WTC11 (cell line): ENCODE measurements at regions not wholly inside any gene's neighbourhood (a gene's known extent, or its start where the extent isn't known, plus 50 kb on each side); places are given as distances from the start of the nearest gene placed in this dataset.

Experiments
- TF ChIP-seq, protein P1 (sequence below): fragments of 200-600 bp; IDR thresholded peaks from 2 replicates; pipeline ENCODE4 v1.8.0; 2022; ENCODE audit warnings: antibody characterized with exemption
- TF ChIP-seq, protein P2 (sequence below): sonication (generic); formaldehyde crosslinking; IDR thresholded peaks from 2 replicates; pipeline ENCODE4 v1.8.0; 2022; ENCODE audit warnings: mild to moderate bottlenecking, missing genetic modification reagents

DNA sequence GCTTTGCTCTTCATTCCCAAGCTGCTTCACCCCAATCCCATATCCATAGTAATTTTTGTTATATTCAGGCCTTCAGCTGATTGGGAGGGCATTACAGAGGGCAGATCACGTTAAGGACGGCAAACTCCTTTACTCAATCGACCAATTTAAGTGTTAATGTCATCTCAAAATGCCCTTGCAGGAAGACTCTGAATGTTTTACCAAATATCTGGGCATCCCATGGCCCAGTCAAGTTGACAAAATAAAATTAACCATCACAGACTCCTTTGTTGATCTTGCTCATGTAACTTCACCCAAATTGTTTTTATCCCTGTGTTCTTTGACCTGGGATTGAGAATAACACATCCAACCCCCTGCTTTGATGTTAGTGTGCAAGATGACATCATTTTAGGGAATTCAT, 1018.3 kb upstream of the LCORL start:
- TF ChIP-seq, protein P1, sequence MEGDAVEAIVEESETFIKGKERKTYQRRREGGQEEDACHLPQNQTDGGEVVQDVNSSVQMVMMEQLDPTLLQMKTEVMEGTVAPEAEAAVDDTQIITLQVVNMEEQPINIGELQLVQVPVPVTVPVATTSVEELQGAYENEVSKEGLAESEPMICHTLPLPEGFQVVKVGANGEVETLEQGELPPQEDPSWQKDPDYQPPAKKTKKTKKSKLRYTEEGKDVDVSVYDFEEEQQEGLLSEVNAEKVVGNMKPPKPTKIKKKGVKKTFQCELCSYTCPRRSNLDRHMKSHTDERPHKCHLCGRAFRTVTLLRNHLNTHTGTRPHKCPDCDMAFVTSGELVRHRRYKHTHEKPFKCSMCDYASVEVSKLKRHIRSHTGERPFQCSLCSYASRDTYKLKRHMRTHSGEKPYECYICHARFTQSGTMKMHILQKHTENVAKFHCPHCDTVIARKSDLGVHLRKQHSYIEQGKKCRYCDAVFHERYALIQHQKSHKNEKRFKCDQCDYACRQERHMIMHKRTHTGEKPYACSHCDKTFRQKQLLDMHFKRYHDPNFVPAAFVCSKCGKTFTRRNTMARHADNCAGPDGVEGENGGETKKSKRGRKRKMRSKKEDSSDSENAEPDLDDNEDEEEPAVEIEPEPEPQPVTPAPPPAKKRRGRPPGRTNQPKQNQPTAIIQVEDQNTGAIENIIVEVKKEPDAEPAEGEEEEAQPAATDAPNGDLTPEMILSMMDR: no peak
- TF ChIP-seq, protein P2, sequence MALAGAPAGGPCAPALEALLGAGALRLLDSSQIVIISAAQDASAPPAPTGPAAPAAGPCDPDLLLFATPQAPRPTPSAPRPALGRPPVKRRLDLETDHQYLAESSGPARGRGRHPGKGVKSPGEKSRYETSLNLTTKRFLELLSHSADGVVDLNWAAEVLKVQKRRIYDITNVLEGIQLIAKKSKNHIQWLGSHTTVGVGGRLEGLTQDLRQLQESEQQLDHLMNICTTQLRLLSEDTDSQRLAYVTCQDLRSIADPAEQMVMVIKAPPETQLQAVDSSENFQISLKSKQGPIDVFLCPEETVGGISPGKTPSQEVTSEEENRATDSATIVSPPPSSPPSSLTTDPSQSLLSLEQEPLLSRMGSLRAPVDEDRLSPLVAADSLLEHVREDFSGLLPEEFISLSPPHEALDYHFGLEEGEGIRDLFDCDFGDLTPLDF (CRISPR knock-in tag): no peak
